BJ (cell line): ENCODE measurements at regions not wholly inside any gene's neighbourhood (a gene's known extent, or its start where the extent isn't known, plus 50 kb on each side); places are given as distances from the start of the nearest gene placed in this dataset.

Source experiments
- CTCF ChIA-PET: fragments of 350-600 bp; formaldehyde crosslinking; extraction: SDS; loops from one replicate; lab custom pipeline; 2021; ENCODE audit warnings: antibody characterized with exemption, inconsistent platforms; lab: Yijun Ruan, JAX
- POLR2A ChIA-PET: fragments of 300-600 bp; sonication (Branson Sonifier 250); formaldehyde crosslinking; extraction: SDS; loops from one replicate; lab custom pipeline; 2021; ENCODE audit warnings: antibody characterized with exemption; lab: Charles Lee
- DNase-seq: peaks from one replicate; pipeline ENCODE4 v3.0.0-alpha.2; 2011; ENCODE audit warnings: low read depth
- H3K27me3 ChIP-seq: 2 replicates; pipeline ENCODE4 v1.6.0; 2011; ENCODE audit warnings: low read length; ENCODE audit not compliant: control insufficient read depth, insufficient read depth
- H3K36me3 ChIP-seq: 2 replicates; pipeline ENCODE4 v1.5.1; 2011; ENCODE audit warnings: low read length; ENCODE audit not compliant: control insufficient read depth, insufficient read depth
- H3K4me3 ChIP-seq: 2 replicates; pipeline ENCODE4 v1.5.1; 2011; ENCODE audit warnings: low read depth, mild to moderate bottlenecking, control low read depth, low read length
- CTCF ChIP-seq: IDR thresholded peaks from 2 replicates; pipeline ENCODE4 v1.5.1; 2011; ENCODE audit warnings: low read depth, mild to moderate bottlenecking, control low read depth, inconsistent platforms, low read length, moderate library complexity; ENCODE audit not compliant: insufficient read depth

- DNase-seq: no peak
- ChIA-PET POLR2A (no interaction called here), CTCF (interaction anchor here (1.0 kb wide), 1 partner anchor 21 kb away, joined by 3 read pairs; no protein-coding TSS in a partner anchor)
- no peaks in the 10 kb centered on the region for H3K36me3 ChIP-seq
- no peak overlapping the region for H3K4me3 ChIP-seq
- H3K27me3 ChIP-seq: no peaks in the 10 kb centered on the region
- TF ChIP-seq CTCF: no peak
These were observed 122.3 kb upstream of the NEBL start for GRCh38 chr10:21019436-21019835.

DNA sequence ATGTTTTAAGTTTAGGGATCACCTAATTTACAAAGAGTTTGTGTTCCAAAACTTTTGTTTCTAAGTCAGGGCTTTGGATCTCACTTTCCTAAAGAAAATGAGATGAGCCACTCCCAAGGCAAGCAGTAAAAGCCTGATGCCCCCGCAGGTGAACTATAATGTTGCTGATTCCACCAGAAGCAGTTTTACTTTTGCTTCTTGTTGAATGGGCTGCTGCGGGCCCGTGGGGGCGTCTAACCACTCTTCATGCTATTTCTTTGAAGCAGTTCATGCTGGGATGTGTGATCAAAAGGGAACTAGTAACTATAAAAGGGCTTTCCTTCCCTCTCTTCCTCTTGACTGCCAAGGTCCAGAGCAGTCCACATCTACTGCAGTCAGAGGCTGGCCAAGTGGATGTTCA is 118.7 kb upstream of the NEBL start:
- no peaks in the 10 kb centered on the region for H3K36me3 ChIP-seq
- DNase-seq: no peak
- CTCF ChIA-PET: no interaction called here
- TF ChIP-seq CTCF: no peak
- no peak overlapping the region for H3K4me3 ChIP-seq
- POLR2A ChIA-PET: no interaction called here
- H3K27me3 ChIP-seq: no peaks in the 10 kb centered on the region

GRCh38 chr10:21014141-21014540 is 117.0 kb upstream of the NEBL start:
- CTCF ChIA-PET: no interaction called here

DNA sequence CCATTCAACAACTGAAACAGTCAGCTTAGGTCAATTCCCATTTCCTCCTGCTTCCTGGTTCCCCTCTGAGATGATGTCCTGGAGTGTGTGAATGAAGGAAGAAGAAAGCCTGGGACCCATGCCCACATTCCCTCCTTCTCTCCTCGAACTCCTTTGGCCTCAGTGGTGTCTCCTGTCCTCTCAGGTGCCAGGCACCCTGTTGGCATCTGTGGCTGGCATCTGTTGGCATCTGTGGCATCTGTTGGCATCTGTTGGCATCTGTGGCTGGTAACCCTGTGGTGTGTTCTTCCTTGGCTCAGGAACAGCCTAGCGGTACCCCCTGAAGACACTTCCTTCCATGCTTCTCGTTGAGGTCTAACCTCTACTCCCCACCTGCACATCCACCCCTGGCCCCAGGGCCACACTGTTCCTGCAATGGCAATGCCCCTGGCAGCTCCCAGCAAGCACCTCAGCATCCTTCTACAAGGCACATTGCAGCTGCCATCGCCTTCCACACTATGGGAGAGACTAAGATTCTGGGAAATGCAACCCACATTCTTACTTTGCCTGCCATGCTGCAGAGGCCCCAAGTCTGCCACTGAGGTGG is 114.4 kb upstream of the NEBL start:
- ChIA-PET CTCF (no interaction called here), POLR2A (no interaction called here)
- H3K27me3 ChIP-seq: no peaks in the 10 kb centered on the region
- no peaks in the 10 kb centered on the region for H3K36me3 ChIP-seq
- H3K4me3 ChIP-seq: no peak overlapping the region
- no peak for TF ChIP-seq CTCF
- no peak for DNase-seq

More at GRCh38 chr10:21014141-21014540, 117.0 kb upstream of the NEBL start:
- POLR2A ChIA-PET: no interaction called here
- Histone ChIP-seq H3K36me3 (no peaks in the 10 kb centered on the region), H3K27me3 (no peaks in the 10 kb centered on the region), H3K4me3 (no peak overlapping the region)
- no peak for DNase-seq
- no peak for TF ChIP-seq CTCF

- Histone ChIP-seq H3K36me3 (no peaks in the 10 kb centered on the region), H3K4me3 (no peak overlapping the region), H3K27me3 (no peaks in the 10 kb centered on the region)
- ChIA-PET CTCF (no interaction called here), POLR2A (no interaction called here)
- TF ChIP-seq CTCF: no peak
- DNase-seq: no peak
These were observed 113.5 kb upstream of the NEBL start for GRCh38 chr10:21010615-21011014.
